Spleen (tissue), 11 donors: ENCODE measurements at regions not wholly inside any gene's neighbourhood (a gene's known extent, or its start where the extent isn't known, plus 50 kb on each side); places are given as distances from the start of the nearest gene placed in this dataset.

ENCODE experiments used
- DNase-seq: peaks from one replicate; pipeline ENCODE4 v3.0.0-alpha.2; 2020
- H3K27ac ChIP-seq, 8 donors: fragments of 200-600 bp; sonication (generic) in 7 of 8; 1 replicate in 4 of 8; 2 replicates in 4 of 8; pipeline versions ENCODE4 v1.5.0 to v1.8.0; 2016 to 2021; ENCODE audit warnings: inconsistent platforms in 4 of 8, mild to moderate bottlenecking in 4 of 8, moderate library complexity in 1 of 8
- H3K27me3 ChIP-seq, 7 donors: fragments of 200-600 bp; sonication (generic) in 6 of 7; replicated peaks in 1 of 7; 1 replicate in 4 of 7; 2 replicates in 3 of 7; pipeline versions ENCODE4 v1.5.0 to v1.8.0; 2016 to 2021; ENCODE audit warnings: inconsistent platforms in 3 of 7, mild to moderate bottlenecking in 1 of 7
- H3K36me3 ChIP-seq, 6 donors: fragments of 200-600 bp; sonication (generic) in 5 of 6; 1 replicate in 4 of 6; 2 replicates in 2 of 6; pipeline versions ENCODE4 v1.5.0 to v1.8.0; 2016 to 2021; ENCODE audit warnings: inconsistent platforms in 2 of 6
- H3K4me1 ChIP-seq, 6 donors: fragments of 200-600 bp; sonication (generic) in 5 of 6; 1 replicate in 3 of 6; 2 replicates in 3 of 6; pipeline versions ENCODE4 v1.5.0 to v1.8.0; 2016 to 2021; ENCODE audit warnings: inconsistent platforms in 3 of 6
- H3K4me3 ChIP-seq, 8 donors: fragments of 200-600 bp; sonication (generic) in 7 of 8; 1 replicate in 4 of 8; 2 replicates in 4 of 8; pipeline versions ENCODE4 v1.5.0 to v1.8.0; 2016 to 2021; ENCODE audit warnings: inconsistent platforms in 4 of 8, mild to moderate bottlenecking in 4 of 8, moderate library complexity in 2 of 8
- H3K9me3 ChIP-seq, 8 donors: fragments of 200-600 bp; sonication (generic) in 7 of 8; 1 replicate in 4 of 8; 2 replicates in 4 of 8; pipeline versions ENCODE4 v1.5.0 to v1.8.0; 2016 to 2021; ENCODE audit warnings: inconsistent platforms in 4 of 8
- CTCF ChIP-seq, 11 experiments: fragments of 200-600 bp in 7 of 11; fragments of 450-650 bp in 4 of 11; sonication (generic) in 4 of 11; IDR thresholded peaks in 8 of 11; conservative IDR thresholded peaks in 3 of 11; 1 replicate in 7 of 11; 2 replicates in 4 of 11; pipeline versions ENCODE4 v1.4.0 to v1.8.0; 2016 to 2021; ENCODE audit warnings: antibody characterized with exemption in 11 of 11, inconsistent platforms in 4 of 11, mild to moderate bottlenecking in 1 of 11
- POLR2A ChIP-seq, 3 donors: fragments of 450-650 bp; IDR thresholded peaks; one replicate each; pipeline ENCODE4 v1.5.1; 2017; ENCODE audit warnings: antibody characterized with exemption in 3 of 3, mild to moderate bottlenecking in 1 of 3
- POLR2AphosphoS5 ChIP-seq, 3 donors: sonication (generic); formaldehyde crosslinking; IDR thresholded peaks; one replicate each; pipeline ENCODE4 v1.5.1; 2017; ENCODE audit warnings: antibody characterized with exemption in 3 of 3
- WGBS, 5 donors: extraction: QIAGEN DNeasy Blood & Tissue Kit in 3 of 5; methylation state at CpG; one replicate each; pipeline versions ENCODE4 v1.1.5 to v1.1.7; 2013 to 2018; 5-methylcytosine and 5-hydroxymethylcytosine counted together
- intact Hi-C: fragments of 100-400 bp; cut with DNase I; formaldehyde crosslinking; loops from one replicate; pipeline ENCODE4 v1.15.0; 2023; ENCODE audit warnings: low total_unique reads
- donor health status: healthy with polysubstance abuse.
- donor health status: DM: no; HTN: no; CAD: no; lungs with moderate emphysema.
- donor health status: DM: no; HTN: no; CAD: no.
- donor health status: Bipolar disorder and iron deficiency.
- donor health status: healthy.
- donor health status: DM: no; HTN: no; CAD: no.
- donor health status: DM: yes; HTN: yes; CAD: no.

DNA sequence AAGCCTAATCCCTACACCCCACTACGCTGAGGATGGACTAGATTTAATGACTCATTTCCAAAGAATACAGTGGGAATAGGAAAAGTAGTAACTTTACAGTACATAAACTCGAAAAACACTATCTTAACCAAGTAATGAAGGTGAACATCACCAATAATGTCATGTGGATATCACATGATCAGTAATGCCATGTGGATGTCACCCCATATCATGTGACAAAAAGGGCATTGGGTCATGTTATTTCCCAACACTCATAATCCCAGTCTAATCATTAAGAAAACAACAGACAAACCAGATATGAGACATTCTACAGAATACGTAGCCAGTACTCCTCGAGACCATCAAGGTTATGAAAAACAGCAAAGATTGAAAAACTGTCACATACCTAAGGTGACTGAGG is 667.3 kb upstream of the CRIM1 start:
- Histone ChIP-seq H3K4me3 (no peak overlapping the region), H3K27ac (no peak overlapping the region), H3K9me3 (no peaks in the 10 kb centered on the region), H3K36me3 (no peaks in the 10 kb centered on the region), H3K27me3 (no peaks in the 10 kb centered on the region), H3K4me1 (no peaks in the 10 kb centered on the region)
- DNase-seq: no peak
- WGBS, 5 donors: 73 to 79% (median 75%) methylated on average over 4 of the region's 4 CpGs
- TF ChIP-seq POLR2AphosphoS5 (IDR thresholded peaks at IDR 0.05) (no peak), CTCF (IDR thresholded peaks at IDR 0.05 in 8 of 11, conservative IDR thresholded peaks at IDR 0.05 in 3 of 11) (no peak), POLR2A (IDR thresholded peaks at IDR 0.05) (no peak)
- intact Hi-C loops: no loop called here

- H3K36me3 ChIP-seq: no peaks in the 10 kb centered on the region
- H3K4me1 ChIP-seq: no peaks in the 10 kb centered on the region
- no peaks in the 10 kb centered on the region for H3K9me3 ChIP-seq
- no peak for TF ChIP-seq POLR2A (IDR thresholded peaks at IDR 0.05)
- no peak for TF ChIP-seq CTCF (IDR thresholded peaks at IDR 0.05 in 8 of 11, conservative IDR thresholded peaks at IDR 0.05 in 3 of 11)
- TF ChIP-seq POLR2AphosphoS5 (IDR thresholded peaks at IDR 0.05): no peak
- intact Hi-C loops: no loop called here
- no peaks in the 10 kb centered on the region for H3K27me3 ChIP-seq
- 71 to 81% (median 77%) methylated on average over 2 of the region's 2 CpGs for WGBS, 5 donors
- DNase-seq: no peak
- no peak overlapping the region for H3K27ac ChIP-seq
- H3K4me3 ChIP-seq: no peak overlapping the region
These were observed 703.8 kb upstream of the CRIM1 start for GRCh38 chr2:35651688-35652323.

DNA sequence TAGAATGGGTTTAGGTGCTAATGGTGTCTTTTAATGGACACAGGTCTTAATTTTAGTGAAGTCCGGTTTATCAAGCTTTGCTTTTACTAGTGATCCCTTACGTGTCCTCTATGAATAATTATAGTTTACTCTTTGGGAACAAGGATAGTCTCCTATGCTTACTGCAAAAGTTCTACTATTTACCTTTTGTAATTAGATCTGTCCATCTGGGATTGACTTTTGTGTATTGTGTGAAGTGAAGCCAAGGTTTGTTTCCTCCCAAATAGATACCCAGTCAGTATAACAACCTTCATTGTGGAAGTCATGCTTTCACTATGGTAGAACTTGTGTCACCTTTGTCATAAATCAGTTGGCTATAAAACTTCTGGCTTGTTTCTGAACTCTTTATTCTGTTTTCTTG is 740.9 kb upstream of the CRIM1 start:
- 86 to 96% (median 89%) methylated on average over 2 of the region's 2 CpGs for WGBS, 5 donors
- Histone ChIP-seq H3K4me1 (no peaks in the 10 kb centered on the region), H3K4me3 (no peak overlapping the region), H3K27ac (no peak overlapping the region), H3K36me3 (no peaks in the 10 kb centered on the region), H3K27me3 (no peaks in the 10 kb centered on the region), H3K9me3 (no peaks in the 10 kb centered on the region)
- DNase-seq: no peak
- intact Hi-C loops: no loop called here
- TF ChIP-seq POLR2AphosphoS5 (IDR thresholded peaks at IDR 0.05) (no peak), POLR2A (IDR thresholded peaks at IDR 0.05) (no peak), CTCF (IDR thresholded peaks at IDR 0.05 in 8 of 11, conservative IDR thresholded peaks at IDR 0.05 in 3 of 11) (no peak)

DNA sequence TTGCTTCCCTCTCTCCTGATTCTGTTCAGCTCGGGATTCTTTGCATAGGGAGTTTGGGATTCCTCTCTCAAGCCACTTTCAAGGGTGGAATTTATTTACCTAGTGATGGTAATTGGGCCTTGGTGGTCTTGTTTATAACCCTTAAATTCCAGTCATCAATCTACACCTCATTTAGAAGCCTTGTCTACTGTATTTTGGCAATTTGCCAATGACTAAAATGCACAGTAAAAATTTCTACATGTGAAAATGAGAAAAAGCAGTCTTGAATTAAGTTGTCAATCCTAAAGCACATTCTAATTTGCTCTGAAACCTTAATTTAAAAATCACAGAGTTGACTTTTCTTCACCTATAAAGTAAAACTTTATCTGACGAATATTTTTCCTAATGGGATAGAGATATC is 749.2 kb upstream of the CRIM1 start:
- intact Hi-C loops: no loop called here
- no peak overlapping the region for H3K27ac ChIP-seq
- H3K9me3 ChIP-seq: peaks cover 0 to 4% (median 0%) of the 10 kb centered on the region in 8 donors
- TF ChIP-seq CTCF (IDR thresholded peaks at IDR 0.05 in 8 of 11, conservative IDR thresholded peaks at IDR 0.05 in 3 of 11) (no peak), POLR2AphosphoS5 (IDR thresholded peaks at IDR 0.05) (no peak), POLR2A (IDR thresholded peaks at IDR 0.05) (no peak)
- H3K36me3 ChIP-seq: no peaks in the 10 kb centered on the region
- no peak overlapping the region for H3K4me3 ChIP-seq
- 43 to 67% (median 60%) methylated on average over 2 of the region's 2 CpGs for WGBS, 5 donors
- no peak for DNase-seq
- no peaks in the 10 kb centered on the region for H3K27me3 ChIP-seq
- no peaks in the 10 kb centered on the region for H3K4me1 ChIP-seq
